ENCODE measurements at regions not wholly inside any gene's neighbourhood (a gene's known extent, or its start where the extent isn't known, plus 50 kb on each side); places are given as distances from the start of the nearest gene placed in this dataset.

DNA sequence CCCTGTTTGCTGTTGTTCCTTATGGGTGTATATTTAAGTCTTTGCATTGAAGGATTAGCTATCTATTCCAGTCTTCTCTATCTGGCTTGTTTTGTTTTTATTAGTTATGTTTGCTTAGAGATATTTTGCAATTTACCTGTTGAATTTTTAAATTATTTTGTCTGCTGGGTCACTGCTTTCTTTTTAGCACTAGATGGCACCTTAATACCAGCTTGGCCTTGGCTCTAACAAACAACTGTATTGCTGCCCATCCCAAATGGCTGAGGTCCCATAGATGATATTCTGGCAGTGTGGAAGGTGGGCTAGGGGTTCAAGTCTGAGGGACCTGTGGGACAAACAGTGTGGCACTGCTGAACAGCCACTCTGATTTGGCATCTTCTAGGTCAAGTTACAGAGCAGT, 144.0 kb upstream of the FBXO33 start:
- H3K4me1 Mint-ChIP-seq: no peaks in the 10 kb centered on the region
- H3K4me2 ChIP-seq (replicated peaks; ENCODE audit: extremely low read depth, low read length, poor library complexity, severe bottlenecking): no peak overlapping the region
- H4K20me1 ChIP-seq (ENCODE audit: insufficient read depth, low read length): no peaks in the 10 kb centered on the region
- H3K27me3 ChIP-seq (ENCODE audit: control insufficient read depth in 2 of 2, insufficient read depth in 2 of 2, low read length in 2 of 2): no peaks in the 10 kb centered on the region
- H3K9me3 ChIP-seq (replicated peaks in 1 of 2; ENCODE audit: control insufficient read depth in 1 of 2, insufficient read depth in 1 of 2, low read length in 2 of 2): peaks cover 4% of the 10 kb centered on the region in 2 donors
- H3K4me1 ChIP-seq (ENCODE audit: control insufficient read depth in 1 of 2, insufficient read depth in 2 of 2, low read length in 2 of 2): no peaks in the 10 kb centered on the region
- TF ChIP-seq, protein P1, sequence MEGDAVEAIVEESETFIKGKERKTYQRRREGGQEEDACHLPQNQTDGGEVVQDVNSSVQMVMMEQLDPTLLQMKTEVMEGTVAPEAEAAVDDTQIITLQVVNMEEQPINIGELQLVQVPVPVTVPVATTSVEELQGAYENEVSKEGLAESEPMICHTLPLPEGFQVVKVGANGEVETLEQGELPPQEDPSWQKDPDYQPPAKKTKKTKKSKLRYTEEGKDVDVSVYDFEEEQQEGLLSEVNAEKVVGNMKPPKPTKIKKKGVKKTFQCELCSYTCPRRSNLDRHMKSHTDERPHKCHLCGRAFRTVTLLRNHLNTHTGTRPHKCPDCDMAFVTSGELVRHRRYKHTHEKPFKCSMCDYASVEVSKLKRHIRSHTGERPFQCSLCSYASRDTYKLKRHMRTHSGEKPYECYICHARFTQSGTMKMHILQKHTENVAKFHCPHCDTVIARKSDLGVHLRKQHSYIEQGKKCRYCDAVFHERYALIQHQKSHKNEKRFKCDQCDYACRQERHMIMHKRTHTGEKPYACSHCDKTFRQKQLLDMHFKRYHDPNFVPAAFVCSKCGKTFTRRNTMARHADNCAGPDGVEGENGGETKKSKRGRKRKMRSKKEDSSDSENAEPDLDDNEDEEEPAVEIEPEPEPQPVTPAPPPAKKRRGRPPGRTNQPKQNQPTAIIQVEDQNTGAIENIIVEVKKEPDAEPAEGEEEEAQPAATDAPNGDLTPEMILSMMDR (IDR thresholded peaks at IDR 0.05): no peak
- no peak for DNase-seq
- H3K9ac ChIP-seq (ENCODE audit: insufficient read depth, low read length, poor library complexity, severe bottlenecking): no peak overlapping the region
- H2AFZ ChIP-seq (ENCODE audit: insufficient read depth, low read depth, low read length, poor library complexity, severe bottlenecking): no peak overlapping the region
- intact Hi-C loops (cut with micrococcal nuclease): no loop called here
- no peak overlapping the region for H3K4me3 Mint-ChIP-seq
- H3K27me3 Mint-ChIP-seq (ENCODE audit: low read depth in 3 of 3): no peaks in the 10 kb centered on the region
- H3K27ac Mint-ChIP-seq: no peak overlapping the region
- no peaks in the 10 kb centered on the region for H3K79me2 ChIP-seq (ENCODE audit: insufficient read depth, low read length)
- H3K27ac ChIP-seq (ENCODE audit: low read depth in 1 of 2, low read length in 2 of 2): no peak overlapping the region
- peaks cover 6 to 17% (median 11%) of the 10 kb centered on the region in 7 donors for H3K9me3 Mint-ChIP-seq
- no peaks in the 10 kb centered on the region for H3K36me3 ChIP-seq (replicated peaks in 1 of 2; ENCODE audit: control insufficient read depth in 1 of 2, insufficient read depth in 2 of 2, low read length in 2 of 2)
- H3K36me3 Mint-ChIP-seq: no peaks in the 10 kb centered on the region
- no peak overlapping the region for H3K4me3 ChIP-seq (replicated peaks in 1 of 3; ENCODE audit: low read depth in 2 of 3, low read length in 3 of 3)

DNA sequence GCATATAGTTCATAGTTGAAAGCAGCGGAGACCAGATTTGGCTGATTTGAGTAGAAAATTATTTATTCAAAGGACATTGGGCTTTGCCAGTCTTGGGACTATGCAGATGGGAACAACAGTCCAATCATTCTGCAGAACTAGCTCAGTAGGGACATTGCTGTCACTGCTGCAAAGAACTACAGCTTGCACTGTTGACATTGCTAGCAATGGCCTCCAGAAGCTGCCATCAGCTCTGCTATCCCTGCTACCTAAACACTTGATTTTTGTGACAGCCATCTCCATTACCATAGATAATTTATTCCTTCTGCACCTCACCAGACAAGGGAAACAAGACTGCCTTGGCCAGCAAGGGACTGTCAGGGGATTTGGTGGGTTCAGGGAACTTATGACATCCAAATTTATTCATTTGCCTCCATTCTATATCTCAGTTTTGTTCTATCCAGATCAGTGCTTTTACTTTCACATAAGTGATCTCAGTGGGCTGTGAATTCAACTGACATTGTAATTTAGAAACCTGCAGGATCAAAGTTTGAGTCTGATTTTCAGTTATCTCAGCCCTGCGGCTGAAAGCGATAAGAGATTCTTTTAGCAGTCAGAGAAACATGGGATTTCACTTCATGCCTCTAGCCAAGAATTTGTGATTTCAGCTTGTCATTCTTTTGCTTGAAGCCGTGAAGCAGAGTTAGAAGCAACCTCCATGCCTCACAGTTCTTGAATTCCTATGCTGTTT, 136.7 kb upstream of the FBXO33 start:
- WGBS (ENCODE audit: insufficient coverage): 81% methylated on average over 3 of the region's 4 CpGs
- H3K79me2 ChIP-seq (ENCODE audit: insufficient read depth, low read length): no peaks in the 10 kb centered on the region
- intact Hi-C loops (cut with micrococcal nuclease): no loop called here

More for the DNA sequence above, 136.7 kb upstream of the FBXO33 start:
- H3K27me3 Mint-ChIP-seq (ENCODE audit: low read depth in 3 of 3): peaks cover 0 to 2% (median 2%) of the 10 kb centered on the region in 3 donors
- H3K9ac ChIP-seq (ENCODE audit: insufficient read depth, low read length, poor library complexity, severe bottlenecking): no peak overlapping the region
- H3K27me3 ChIP-seq (ENCODE audit: control insufficient read depth in 2 of 2, insufficient read depth in 2 of 2, low read length in 2 of 2): no peaks in the 10 kb centered on the region
- H3K4me3 ChIP-seq (replicated peaks in 1 of 3; ENCODE audit: low read depth in 2 of 3, low read length in 3 of 3): no peak overlapping the region
- H3K27ac Mint-ChIP-seq: no peak overlapping the region
- no peaks in the 10 kb centered on the region for H3K36me3 Mint-ChIP-seq
- no peaks in the 10 kb centered on the region for H3K4me1 Mint-ChIP-seq
- no peaks in the 10 kb centered on the region for H3K9me3 ChIP-seq (replicated peaks in 1 of 2; ENCODE audit: control insufficient read depth in 1 of 2, insufficient read depth in 1 of 2, low read length in 2 of 2)
- H3K9me3 Mint-ChIP-seq: peaks cover 2 to 7% (median 4%) of the 10 kb centered on the region in 7 donors
- no peak overlapping the region for H2AFZ ChIP-seq (ENCODE audit: insufficient read depth, low read depth, low read length, poor library complexity, severe bottlenecking)
- TF ChIP-seq, protein P1 (IDR thresholded peaks at IDR 0.05): no peak
- no peak for DNase-seq
- no peaks in the 10 kb centered on the region for H3K4me1 ChIP-seq (ENCODE audit: control insufficient read depth in 1 of 2, insufficient read depth in 2 of 2, low read length in 2 of 2)
- no peak overlapping the region for H3K4me2 ChIP-seq (replicated peaks; ENCODE audit: extremely low read depth, low read length, poor library complexity, severe bottlenecking)
- no peak overlapping the region for H3K27ac ChIP-seq (ENCODE audit: low read depth in 1 of 2, low read length in 2 of 2)
- H3K4me3 Mint-ChIP-seq: no peak overlapping the region
- H3K36me3 ChIP-seq (replicated peaks in 1 of 2; ENCODE audit: control insufficient read depth in 1 of 2, insufficient read depth in 2 of 2, low read length in 2 of 2): no peaks in the 10 kb centered on the region
- no peaks in the 10 kb centered on the region for H4K20me1 ChIP-seq (ENCODE audit: insufficient read depth, low read length)
